KMS-11 (cell line): ENCODE measurements at regions not wholly inside any gene's neighbourhood (a gene's known extent, or its start where the extent isn't known, plus 50 kb on each side); places are given as distances from the start of the nearest gene placed in this dataset.

Experiments used
- H2AFZ ChIP-seq: fragments of 200-600 bp; sonication (generic); 2 replicates; pipeline ENCODE4 v1.6.1; 2016; ENCODE audit warnings: antibody characterized with exemption, mixed run types, low read depth
- H3K27ac ChIP-seq: fragments of 200-600 bp; sonication (generic); 2 replicates; pipeline ENCODE4 v1.6.1; 2016; ENCODE audit warnings: mild to moderate bottlenecking, mixed run types
- H3K27me3 ChIP-seq: fragments of 200-600 bp; sonication (generic); 2 replicates; pipeline ENCODE4 v1.6.1; 2017; ENCODE audit warnings: mild to moderate bottlenecking, low read depth, mixed run types, moderate library complexity; ENCODE audit not compliant: insufficient read depth
- H3K36me3 ChIP-seq: fragments of 200-600 bp; sonication (generic); 2 replicates; pipeline ENCODE4 v1.6.1; 2017; ENCODE audit warnings: mild to moderate bottlenecking, mixed run types; ENCODE audit not compliant: insufficient read depth
- H3K4me1 ChIP-seq: fragments of 200-600 bp; sonication (generic); 2 replicates; pipeline ENCODE4 v1.6.1; 2016; ENCODE audit warnings: mild to moderate bottlenecking, low read depth, mixed run types; ENCODE audit not compliant: poor library complexity, severe bottlenecking
- H3K4me2 ChIP-seq: fragments of 200-600 bp; sonication (generic); 2 replicates; pipeline ENCODE4 v1.7.0; 2016; ENCODE audit warnings: mild to moderate bottlenecking, mixed run types
- H3K4me3 ChIP-seq: fragments of 200-600 bp; sonication (generic); IDR thresholded peaks from 2 replicates; pipeline ENCODE4 v1.6.1; 2017; ENCODE audit warnings: low read depth, low read length, mixed read lengths; ENCODE audit not compliant: insufficient read depth
- H3K79me2 ChIP-seq: fragments of 200-600 bp; sonication (generic); 2 replicates; pipeline ENCODE4 v1.6.1; 2016; ENCODE audit warnings: low read depth, mixed run types; ENCODE audit not compliant: insufficient read depth
- H3K9ac ChIP-seq: fragments of 200-600 bp; sonication (generic); 2 replicates; pipeline ENCODE4 v1.6.1; 2016; ENCODE audit warnings: mild to moderate bottlenecking, mixed run types
- H4K20me1 ChIP-seq: fragments of 200-600 bp; sonication (generic); 2 replicates; pipeline ENCODE4 v1.6.1; 2016; ENCODE audit warnings: mild to moderate bottlenecking, mixed run types; ENCODE audit not compliant: insufficient read depth
- CTCF ChIP-seq: fragments of 200-600 bp; sonication (generic); conservative IDR thresholded peaks from 2 replicates; pipeline ENCODE4 v1.6.1; 2017; ENCODE audit warnings: low read depth, mild to moderate bottlenecking, antibody characterized with exemption, low read length, moderate library complexity, mixed read lengths

- TF ChIP-seq CTCF: no peak
- no peak overlapping the region for H3K4me3 ChIP-seq
- H2AFZ ChIP-seq: no peak overlapping the region
- H3K27me3 ChIP-seq: no peaks in the 10 kb centered on the region
- no peaks in the 10 kb centered on the region for H4K20me1 ChIP-seq
- H3K4me1 ChIP-seq: peaks cover 5% of the 10 kb centered on the region
- H3K4me2 ChIP-seq: no peak overlapping the region
- H3K36me3 ChIP-seq: no peaks in the 10 kb centered on the region
- H3K27ac ChIP-seq: no peak overlapping the region
- no peak overlapping the region for H3K9ac ChIP-seq
- no peaks in the 10 kb centered on the region for H3K79me2 ChIP-seq
Observed at GRCh38 chr11:37830529-37830928, 1232.5 kb upstream of the RAG2 start.

- H4K20me1 ChIP-seq: no peaks in the 10 kb centered on the region
- H3K27me3 ChIP-seq: no peaks in the 10 kb centered on the region
- no peak for TF ChIP-seq CTCF
- H3K4me2 ChIP-seq: no peak overlapping the region
- H3K79me2 ChIP-seq: no peaks in the 10 kb centered on the region
- no peak overlapping the region for H3K9ac ChIP-seq
- H3K27ac ChIP-seq: no peak overlapping the region
- no peak overlapping the region for H3K4me3 ChIP-seq
- no peaks in the 10 kb centered on the region for H3K4me1 ChIP-seq
- H3K36me3 ChIP-seq: no peaks in the 10 kb centered on the region
- no peak overlapping the region for H2AFZ ChIP-seq
Observed at GRCh38 chr11:37817727-37818270, 1219.8 kb upstream of the RAG2 start.

GRCh38 chr11:37812281-37812880 is 1214.3 kb upstream of the RAG2 start:
- TF ChIP-seq CTCF: no peak
- Histone ChIP-seq H3K27me3 (no peaks in the 10 kb centered on the region), H3K4me1 (no peaks in the 10 kb centered on the region), H3K4me3 (no peak overlapping the region), H3K4me2 (no peak overlapping the region), H3K36me3 (no peaks in the 10 kb centered on the region), H2AFZ (no peak overlapping the region), H3K79me2 (no peaks in the 10 kb centered on the region), H3K9ac (no peak overlapping the region), H4K20me1 (no peaks in the 10 kb centered on the region), H3K27ac (no peak overlapping the region)

GRCh38 chr11:37811349-37811748 is 1213.3 kb upstream of the RAG2 start:
- H3K79me2 ChIP-seq: no peaks in the 10 kb centered on the region
- no peaks in the 10 kb centered on the region for H4K20me1 ChIP-seq
- H3K4me2 ChIP-seq: no peak overlapping the region
- no peaks in the 10 kb centered on the region for H3K4me1 ChIP-seq
- H3K4me3 ChIP-seq: no peak overlapping the region
- H3K36me3 ChIP-seq: no peaks in the 10 kb centered on the region
- H2AFZ ChIP-seq: no peak overlapping the region
- H3K27me3 ChIP-seq: no peaks in the 10 kb centered on the region
- no peak overlapping the region for H3K9ac ChIP-seq
- no peak overlapping the region for H3K27ac ChIP-seq
- no peak for TF ChIP-seq CTCF
